Middle frontal gyrus (tissue), 1 donor: ENCODE measurements at regions not wholly inside any gene's neighbourhood (a gene's known extent, or its start where the extent isn't known, plus 50 kb on each side); places are given as distances from the start of the nearest gene placed in this dataset.

ENCODE experiments used
- DNase-seq: peaks from one replicate; pipeline ENCODE4 v3.0.0-alpha.2; 2015; ENCODE audit warnings: low spot score; ENCODE audit errors: extremely low spot score

- no peak for DNase-seq
These were observed 311.8 kb downstream of the CD83 start for GRCh38 chr6:14429396-14429795.

GRCh38 chr6:14430218-14430617, 312.6 kb downstream of the CD83 start:
- no peak for DNase-seq

- DNase-seq: no peak
These were observed 314.1 kb downstream of the CD83 start for GRCh38 chr6:14431385-14432330.

- DNase-seq: no peak
These were observed 317.5 kb downstream of the CD83 start for GRCh38 chr6:14434916-14435690.

GRCh38 chr6:14436592-14437132, 319.1 kb downstream of the CD83 start:
- DNase-seq: no peak

GRCh38 chr6:14439419-14439818, 321.8 kb downstream of the CD83 start:
- DNase-seq: no peak

GRCh38 chr6:14440215-14440910, 322.8 kb downstream of the CD83 start:
- DNase-seq: no peak

- no peak for DNase-seq
These were observed 323.6 kb downstream of the CD83 start for GRCh38 chr6:14440940-14441781.

- no peak for DNase-seq
These were observed 324.7 kb downstream of the CD83 start for GRCh38 chr6:14442242-14442641.

- DNase-seq: no peak
These were observed 326.2 kb downstream of the CD83 start for GRCh38 chr6:14443629-14444268.

GRCh38 chr6:14444295-14444972, 326.9 kb downstream of the CD83 start:
- DNase-seq: no peak

GRCh38 chr6:14447240-14447639, 329.7 kb downstream of the CD83 start:
- no peak for DNase-seq

GRCh38 chr6:14448246-14448645, 330.7 kb downstream of the CD83 start:
- no peak for DNase-seq

- no peak for DNase-seq
These were observed 332.5 kb downstream of the CD83 start for GRCh38 chr6:14450133-14450504.

GRCh38 chr6:14450578-14450977, 333.0 kb downstream of the CD83 start:
- no peak for DNase-seq

GRCh38 chr6:14451594-14452374, 334.2 kb downstream of the CD83 start:
- no peak for DNase-seq

- no peak for DNase-seq
These were observed 335.3 kb downstream of the CD83 start for GRCh38 chr6:14452567-14453527.
